H1 (cell line): ENCODE measurements at regions not wholly inside any gene's neighbourhood (a gene's known extent, or its start where the extent isn't known, plus 50 kb on each side); places are given as distances from the start of the nearest gene placed in this dataset.

Experiments used
- CHD7 ChIP-seq: fragments of 300-600 bp; sonication (generic); IDR thresholded peaks from 2 replicates; pipeline ENCODE4 v1.7.1; 2012; ENCODE audit warnings: low read length, moderate library complexity, mild to moderate bottlenecking, inconsistent platforms; ENCODE audit not compliant: insufficient replicate concordance
- CTCF ChIP-seq, 3 experiments: IDR thresholded peaks; 1 replicate in 2 of 3; 2 replicates in 1 of 3; pipeline versions ENCODE4 v1.5.1 to v1.6.1; 2011; ENCODE audit warnings: low read length in 3 of 3, mild to moderate bottlenecking in 3 of 3, inconsistent platforms in 2 of 3, low read depth in 1 of 3, moderate library complexity in 1 of 3; ENCODE audit not compliant: insufficient read depth in 1 of 3; ENCODE audit errors: control extremely low read depth in 1 of 3
- EP300 ChIP-seq, 2 experiments: IDR thresholded peaks; 1 replicate in 1 of 2; 2 replicates in 1 of 2; pipeline ENCODE4 v1.6.1; 2011 to 2012; ENCODE audit warnings: low read depth in 2 of 2, low read length in 2 of 2, mild to moderate bottlenecking in 2 of 2, borderline replicate concordance in 1 of 2, inconsistent platforms in 1 of 2, moderate library complexity in 1 of 2
- EZH2 ChIP-seq: fragments of 200-600 bp; sonication (generic); IDR thresholded peaks from 2 replicates; pipeline ENCODE4 v1.7.1; 2012; ENCODE audit warnings: low read depth, mild to moderate bottlenecking, moderate library complexity, low read length, inconsistent platforms; ENCODE audit not compliant: severe bottlenecking
- MAX ChIP-seq: IDR thresholded peaks from 2 replicates; pipeline ENCODE4 v1.6.1; 2012; ENCODE audit warnings: inconsistent platforms
- POLR2A ChIP-seq, 2 experiments: IDR thresholded peaks; 1 replicate in 1 of 2; 2 replicates in 1 of 2; pipeline ENCODE4 v1.6.1; 2011; ENCODE audit warnings: low read depth in 2 of 2, low read length in 2 of 2, mild to moderate bottlenecking in 2 of 2; ENCODE audit errors: control extremely low read depth in 1 of 2
- TAF1 ChIP-seq: IDR thresholded peaks from 2 replicates; pipeline ENCODE4 v1.6.1; 2011; ENCODE audit warnings: mild to moderate bottlenecking, low read depth, low read length
- TEAD4 ChIP-seq: IDR thresholded peaks from 2 replicates; pipeline ENCODE4 v1.6.1; 2012; ENCODE audit warnings: low read depth, low read length, inconsistent platforms, mixed read lengths
- USF2 ChIP-seq: IDR thresholded peaks from 2 replicates; pipeline ENCODE4 v1.6.1; 2011; ENCODE audit warnings: low read length, improper control_type of control experiment
- ZNF274 ChIP-seq: IDR thresholded peaks from 2 replicates; pipeline ENCODE4 v1.7.0; 2012; ENCODE audit warnings: low read length, borderline replicate concordance; ENCODE audit errors: extremely low read depth
- TF ChIP-seq, protein P1 (sequence below): IDR thresholded peaks from 2 replicates; pipeline ENCODE4 v1.6.1; 2011; ENCODE audit warnings: low read depth, mild to moderate bottlenecking, low read length; ENCODE audit not compliant: insufficient read depth

GRCh38 chr16:79969458-79969857 lies 368.9 kb upstream of the MAF start:
- TF ChIP-seq MAX = no peak
- no peak for TF ChIP-seq TAF1
- TF ChIP-seq CTCF (IDR thresholded peaks at IDR 0.05; ENCODE audit: control extremely low read depth in 1 of 3, insufficient read depth in 1 of 3, low read depth in 1 of 3, low read length in 3 of 3) = no peak
- TF ChIP-seq USF2 = no peak
- no peak for TF ChIP-seq POLR2A (IDR thresholded peaks at IDR 0.05; ENCODE audit: control extremely low read depth in 1 of 2, low read depth in 2 of 2, low read length in 2 of 2)
- TF ChIP-seq EP300 (IDR thresholded peaks at IDR 0.05; ENCODE audit: borderline replicate concordance in 1 of 2, low read depth in 2 of 2, low read length in 2 of 2) = no peak
- TF ChIP-seq, protein P1, sequence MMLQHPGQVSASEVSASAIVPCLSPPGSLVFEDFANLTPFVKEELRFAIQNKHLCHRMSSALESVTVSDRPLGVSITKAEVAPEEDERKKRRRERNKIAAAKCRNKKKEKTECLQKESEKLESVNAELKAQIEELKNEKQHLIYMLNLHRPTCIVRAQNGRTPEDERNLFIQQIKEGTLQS = no peak
- no peak for TF ChIP-seq EZH2
- no peak for TF ChIP-seq ZNF274
- no peak for TF ChIP-seq TEAD4
- no peak for TF ChIP-seq CHD7
